ENCODE measurements at regions not wholly inside any gene's neighbourhood (a gene's known extent, or its start where the extent isn't known, plus 50 kb on each side); places are given as distances from the start of the nearest gene placed in this dataset.
"Not testable (repeated sequence)": the region's sequence is repeated elsewhere in the genome, so short reads cannot be mapped to it uniquely, and the experiment has no call there.

- FAIRE-seq (no peak), DNase-seq (ENCODE audit: insufficient read length, low spot score) (no peak)
- no peak for TF ChIP-seq CTCF (IDR thresholded peaks at IDR 0.05; ENCODE audit: insufficient read depth, missing control alignments)
These were observed 116.3 kb downstream of the ACAA2 start for GRCh38 chr18:49697049-49697448.

GRCh38 chr18:49694402-49694801, 118.9 kb downstream of the ACAA2 start:
- no peak for TF ChIP-seq CTCF (IDR thresholded peaks at IDR 0.05; ENCODE audit: insufficient read depth, missing control alignments)
- FAIRE-seq = no peak
- DNase-seq (ENCODE audit: insufficient read length, low spot score) = no peak

- no peak for TF ChIP-seq CTCF (IDR thresholded peaks at IDR 0.05; ENCODE audit: insufficient read depth, missing control alignments)
- FAIRE-seq (no peak), DNase-seq (ENCODE audit: insufficient read length, low spot score) (no peak)
These were observed 119.7 kb downstream of the ACAA2 start for GRCh38 chr18:49693717-49694005.

GRCh38 chr18:49692906-49693716, 120.2 kb downstream of the ACAA2 start:
- DNase-seq (ENCODE audit: insufficient read length, low spot score) = no peak
- TF ChIP-seq CTCF (IDR thresholded peaks at IDR 0.05; ENCODE audit: insufficient read depth, missing control alignments) = no peak
- no peak for FAIRE-seq

GRCh38 chr18:49691177-49691608, 122.1 kb downstream of the ACAA2 start:
- DNase-seq (ENCODE audit: insufficient read length, low spot score) = no peak
- TF ChIP-seq CTCF (IDR thresholded peaks at IDR 0.05; ENCODE audit: insufficient read depth, missing control alignments) = no peak
- FAIRE-seq = no peak

GRCh38 chr18:49690312-49690711, 123.0 kb downstream of the ACAA2 start:
- no peak for FAIRE-seq
- DNase-seq (ENCODE audit: insufficient read length, low spot score) = no peak
- no peak for TF ChIP-seq CTCF (IDR thresholded peaks at IDR 0.05; ENCODE audit: insufficient read depth, missing control alignments)

- FAIRE-seq (no peak), DNase-seq (ENCODE audit: insufficient read length, low spot score) (no peak)
- no peak for TF ChIP-seq CTCF (IDR thresholded peaks at IDR 0.05; ENCODE audit: insufficient read depth, missing control alignments)
These were observed 123.5 kb downstream of the LIPG start for GRCh38 chr18:49685231-49685942.

GRCh38 chr18:49682803-49683190, 120.9 kb downstream of the LIPG start:
- DNase-seq (ENCODE audit: insufficient read length, low spot score); FAIRE-seq: not testable (repeated sequence)
